Peyer's patch (tissue), 4 donors: ENCODE measurements at regions not wholly inside any gene's neighbourhood (a gene's known extent, or its start where the extent isn't known, plus 50 kb on each side); places are given as distances from the start of the nearest gene placed in this dataset.

ENCODE experiments used
- POLR2A ChIP-seq, 2 donors: fragments of 450-650 bp; IDR thresholded peaks; one replicate each; pipeline ENCODE4 v1.5.1; 2017; ENCODE audit warnings: antibody characterized with exemption in 2 of 2, mild to moderate bottlenecking in 2 of 2, moderate library complexity in 2 of 2
- TF ChIP-seq, protein P1 (sequence below), 6 experiments: fragments of 450-650 bp in 4 of 6; fragments of 200-600 bp in 2 of 6; sonication (generic) in 1 of 6; IDR thresholded peaks; one replicate each; pipeline ENCODE4 v1.5.1; 2017 to 2019; ENCODE audit warnings: antibody characterized with exemption in 6 of 6, mild to moderate bottlenecking in 3 of 6, moderate library complexity in 1 of 6

DNA sequence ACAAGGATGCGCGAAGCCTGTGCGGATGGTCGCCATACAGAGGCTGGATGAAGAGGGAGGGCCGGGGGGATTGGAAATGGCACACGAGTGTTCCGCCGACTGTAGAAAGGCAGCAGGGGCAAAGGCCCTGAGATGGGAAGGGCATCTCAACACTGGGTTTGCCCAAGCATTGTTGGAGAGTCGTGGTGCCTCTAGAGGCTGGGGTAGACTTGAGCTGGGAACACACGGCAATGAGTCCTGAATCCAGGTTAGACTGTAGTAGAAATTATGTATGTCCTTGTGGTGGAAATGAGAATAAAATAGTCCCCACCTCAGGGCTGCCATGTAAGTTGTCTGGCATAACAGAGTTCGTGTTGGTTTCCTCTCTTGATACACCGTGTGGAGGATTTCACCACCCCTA is 83.8 kb upstream of the CCND2 start:
- TF ChIP-seq, protein P1, sequence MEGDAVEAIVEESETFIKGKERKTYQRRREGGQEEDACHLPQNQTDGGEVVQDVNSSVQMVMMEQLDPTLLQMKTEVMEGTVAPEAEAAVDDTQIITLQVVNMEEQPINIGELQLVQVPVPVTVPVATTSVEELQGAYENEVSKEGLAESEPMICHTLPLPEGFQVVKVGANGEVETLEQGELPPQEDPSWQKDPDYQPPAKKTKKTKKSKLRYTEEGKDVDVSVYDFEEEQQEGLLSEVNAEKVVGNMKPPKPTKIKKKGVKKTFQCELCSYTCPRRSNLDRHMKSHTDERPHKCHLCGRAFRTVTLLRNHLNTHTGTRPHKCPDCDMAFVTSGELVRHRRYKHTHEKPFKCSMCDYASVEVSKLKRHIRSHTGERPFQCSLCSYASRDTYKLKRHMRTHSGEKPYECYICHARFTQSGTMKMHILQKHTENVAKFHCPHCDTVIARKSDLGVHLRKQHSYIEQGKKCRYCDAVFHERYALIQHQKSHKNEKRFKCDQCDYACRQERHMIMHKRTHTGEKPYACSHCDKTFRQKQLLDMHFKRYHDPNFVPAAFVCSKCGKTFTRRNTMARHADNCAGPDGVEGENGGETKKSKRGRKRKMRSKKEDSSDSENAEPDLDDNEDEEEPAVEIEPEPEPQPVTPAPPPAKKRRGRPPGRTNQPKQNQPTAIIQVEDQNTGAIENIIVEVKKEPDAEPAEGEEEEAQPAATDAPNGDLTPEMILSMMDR (IDR thresholded peaks at IDR 0.05) = no peak
- no peak for TF ChIP-seq POLR2A (IDR thresholded peaks at IDR 0.05)
